ENCODE measurements at regions not wholly inside any gene's neighbourhood (a gene's known extent, or its start where the extent isn't known, plus 50 kb on each side); places are given as distances from the start of the nearest gene placed in this dataset.

GRCh38 chr16:73515616-73516015, 467.7 kb upstream of the ZFHX3 start:
- TF ChIP-seq EZH2phosphoT487 (IDR thresholded peaks at IDR 0.05; ENCODE audit: borderline replicate concordance, low read length) (no peak), CTCF (IDR thresholded peaks at IDR 0.05; ENCODE audit: low read depth, low read length, poor library complexity, severe bottlenecking) (no peak)
- H3K27me3 ChIP-seq (ENCODE audit: control insufficient read depth, low read length): no peaks in the 10 kb centered on the region
- H3K79me2 ChIP-seq (ENCODE audit: control insufficient read depth, low read length): no peaks in the 10 kb centered on the region
- no peak overlapping the region for H3K4me2 ChIP-seq (ENCODE audit: low read length)
- H3K9me2 ChIP-seq (replicated peaks; ENCODE audit: control insufficient read depth, low read length): no peaks in the 10 kb centered on the region; the same call in 1 of the 2 replicates
- no peak overlapping the region for H3K27ac ChIP-seq (ENCODE audit: low read depth, low read length)
- H3F3A ChIP-seq (ENCODE audit: control insufficient read depth, insufficient read depth): no peaks in the 10 kb centered on the region
- H3K36me3 ChIP-seq (ENCODE audit: control insufficient read depth, low read length): no peaks in the 10 kb centered on the region
- no peak overlapping the region for H3K4me3 ChIP-seq (ENCODE audit: low read length)
- H3K4me1 ChIP-seq (ENCODE audit: control insufficient read depth, low read length): no peaks in the 10 kb centered on the region
- no peaks in the 10 kb centered on the region for H3K9me3 ChIP-seq (ENCODE audit: control insufficient read depth, insufficient read depth, low read length)
- H4K20me1 ChIP-seq (ENCODE audit: control insufficient read depth, insufficient read depth, low read depth, low read length): no peaks in the 10 kb centered on the region

GRCh38 chr16:73510852-73511251, 462.9 kb upstream of the ZFHX3 start:
- Histone ChIP-seq H3K9me2 (replicated peaks; ENCODE audit: control insufficient read depth, low read length) (no peaks in the 10 kb centered on the region), H3K27me3 (ENCODE audit: control insufficient read depth, low read length) (no peaks in the 10 kb centered on the region), H3K27ac (ENCODE audit: low read depth, low read length) (no peak overlapping the region), H3F3A (ENCODE audit: control insufficient read depth, insufficient read depth) (no peaks in the 10 kb centered on the region), H3K4me3 (ENCODE audit: low read length) (no peak overlapping the region), H3K79me2 (ENCODE audit: control insufficient read depth, low read length) (no peaks in the 10 kb centered on the region), H3K36me3 (ENCODE audit: control insufficient read depth, low read length) (no peaks in the 10 kb centered on the region), H3K4me1 (ENCODE audit: control insufficient read depth, low read length) (no peaks in the 10 kb centered on the region), H4K20me1 (ENCODE audit: control insufficient read depth, insufficient read depth, low read depth, low read length) (no peaks in the 10 kb centered on the region), H3K9me3 (ENCODE audit: control insufficient read depth, insufficient read depth, low read length) (no peaks in the 10 kb centered on the region), H3K4me2 (ENCODE audit: low read length) (no peak overlapping the region)
- TF ChIP-seq EZH2phosphoT487 (IDR thresholded peaks at IDR 0.05; ENCODE audit: borderline replicate concordance, low read length) (no peak), CTCF (IDR thresholded peaks at IDR 0.05; ENCODE audit: low read depth, low read length, poor library complexity, severe bottlenecking) (no peak)

- H3F3A ChIP-seq (ENCODE audit: control insufficient read depth, insufficient read depth): no peaks in the 10 kb centered on the region
- TF ChIP-seq CTCF (IDR thresholded peaks at IDR 0.05; ENCODE audit: low read depth, low read length, poor library complexity, severe bottlenecking) (no peak), EZH2phosphoT487 (IDR thresholded peaks at IDR 0.05; ENCODE audit: borderline replicate concordance, low read length) (no peak)
- H3K79me2 ChIP-seq (ENCODE audit: control insufficient read depth, low read length): no peaks in the 10 kb centered on the region
- H3K4me1 ChIP-seq (ENCODE audit: control insufficient read depth, low read length): no peaks in the 10 kb centered on the region
- no peaks in the 10 kb centered on the region for H3K9me3 ChIP-seq (ENCODE audit: control insufficient read depth, insufficient read depth, low read length)
- no peak overlapping the region for H3K4me3 ChIP-seq (ENCODE audit: low read length)
- H3K4me2 ChIP-seq (ENCODE audit: low read length): no peak overlapping the region
- H4K20me1 ChIP-seq (ENCODE audit: control insufficient read depth, insufficient read depth, low read depth, low read length): no peaks in the 10 kb centered on the region
- H3K27ac ChIP-seq (ENCODE audit: low read depth, low read length): no peak overlapping the region
- H3K9me2 ChIP-seq (replicated peaks; ENCODE audit: control insufficient read depth, low read length): no peaks in the 10 kb centered on the region
- no peaks in the 10 kb centered on the region for H3K27me3 ChIP-seq (ENCODE audit: control insufficient read depth, low read length)
- H3K36me3 ChIP-seq (ENCODE audit: control insufficient read depth, low read length): no peaks in the 10 kb centered on the region
These were observed 458.7 kb upstream of the ZFHX3 start for GRCh38 chr16:73506568-73507056.

All from DOHH2 (cell line).